EL (cell line): ENCODE measurements at regions not wholly inside any gene's neighbourhood (a gene's known extent, or its start where the extent isn't known, plus 50 kb on each side); places are given as distances from the start of the nearest gene placed in this dataset.
"Not testable (repeated sequence)": the region's sequence is repeated elsewhere in the genome, so short reads cannot be mapped to it uniquely, and the experiment has no call there.

ENCODE experiments used
- DNase-seq: peaks from one replicate; pipeline ENCODE4 v3.0.0-alpha.2; 2016

DNA sequence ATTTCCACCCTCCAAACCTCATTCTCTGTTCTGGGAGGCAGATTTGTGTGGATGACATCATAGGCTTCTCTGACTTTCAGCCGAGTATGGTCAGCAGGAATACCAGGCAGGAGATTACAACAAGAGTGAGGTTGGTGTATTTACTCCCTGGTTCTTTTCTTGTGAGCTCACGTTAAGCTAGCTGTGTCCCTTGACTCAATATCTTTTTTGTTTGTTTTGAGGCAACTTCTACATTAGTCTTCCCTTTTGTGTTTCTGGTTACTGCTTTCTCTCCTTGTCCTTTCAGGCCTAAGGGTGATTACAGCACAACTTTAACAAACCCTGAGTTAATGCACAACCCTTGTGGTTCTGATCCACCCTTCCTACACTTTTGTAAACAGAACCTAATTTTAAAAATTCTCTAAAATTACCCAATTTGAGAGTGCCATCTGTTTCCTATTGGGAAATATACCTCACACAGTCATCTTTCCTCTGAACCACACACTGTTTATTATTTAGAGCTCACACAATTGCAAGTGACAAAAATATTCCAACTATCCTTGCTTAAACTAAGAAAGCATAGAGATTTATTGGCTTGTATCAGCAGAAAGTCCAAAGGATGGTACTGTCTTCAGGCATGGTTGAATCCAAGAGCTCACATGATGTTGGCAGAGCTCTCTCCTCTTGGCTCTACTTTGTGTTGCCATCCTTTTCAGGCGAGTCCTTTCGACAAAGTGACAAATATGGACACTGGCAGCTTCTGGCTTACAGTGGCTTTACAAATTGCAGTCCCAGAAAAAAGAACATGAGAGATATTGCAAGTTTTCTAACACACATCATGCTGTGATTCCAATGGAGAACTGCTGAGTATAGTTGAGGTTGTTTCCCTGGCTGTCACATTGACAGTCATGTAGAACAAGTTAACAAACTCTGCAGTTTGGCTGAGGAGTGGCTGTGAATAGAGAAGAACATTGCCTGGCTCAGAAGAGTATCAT, 150.5 kb upstream of the DDIT4L start:
- no peak for DNase-seq

DNA sequence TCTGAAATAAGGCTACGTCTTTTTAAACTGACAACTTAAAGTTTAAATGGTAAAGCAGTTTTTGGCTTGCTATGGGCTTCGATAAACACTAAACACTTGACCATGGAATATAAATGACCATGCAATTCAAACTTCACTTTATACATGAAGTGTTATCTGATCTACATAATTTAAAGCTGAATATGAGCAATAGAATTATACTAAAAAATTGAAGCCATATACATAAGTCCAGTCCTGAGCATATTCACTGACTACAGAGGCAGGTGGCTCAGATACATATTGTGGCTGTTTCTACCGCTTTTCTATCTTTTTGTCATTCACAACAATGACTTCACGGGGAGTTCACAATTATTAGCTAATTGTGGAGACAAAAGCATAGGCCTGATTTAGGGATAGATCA, 149.6 kb upstream of the DDIT4L start:
- no peak for DNase-seq

DNA sequence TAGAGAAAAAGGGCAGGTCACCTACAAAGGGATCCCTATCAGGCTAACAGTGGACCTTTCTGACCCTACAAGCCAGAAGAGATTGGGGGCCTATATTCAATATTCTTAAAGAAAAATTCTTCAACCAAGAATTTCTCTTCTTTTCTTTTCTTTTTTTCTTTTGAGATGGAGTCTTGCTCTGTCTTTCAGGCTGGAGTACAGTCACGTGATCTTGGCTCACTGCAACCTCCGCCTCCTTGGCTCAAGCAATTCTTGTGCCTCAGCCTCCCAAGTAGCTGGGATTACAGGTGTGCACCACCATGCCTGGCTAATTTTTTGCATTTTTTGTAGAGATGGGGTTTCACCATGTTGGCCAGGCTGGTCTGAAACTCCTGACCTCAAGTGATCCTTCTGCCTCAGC, 143.2 kb upstream of the DDIT4L start:
- DNase-seq, result not testable (repeated sequence)

DNA sequence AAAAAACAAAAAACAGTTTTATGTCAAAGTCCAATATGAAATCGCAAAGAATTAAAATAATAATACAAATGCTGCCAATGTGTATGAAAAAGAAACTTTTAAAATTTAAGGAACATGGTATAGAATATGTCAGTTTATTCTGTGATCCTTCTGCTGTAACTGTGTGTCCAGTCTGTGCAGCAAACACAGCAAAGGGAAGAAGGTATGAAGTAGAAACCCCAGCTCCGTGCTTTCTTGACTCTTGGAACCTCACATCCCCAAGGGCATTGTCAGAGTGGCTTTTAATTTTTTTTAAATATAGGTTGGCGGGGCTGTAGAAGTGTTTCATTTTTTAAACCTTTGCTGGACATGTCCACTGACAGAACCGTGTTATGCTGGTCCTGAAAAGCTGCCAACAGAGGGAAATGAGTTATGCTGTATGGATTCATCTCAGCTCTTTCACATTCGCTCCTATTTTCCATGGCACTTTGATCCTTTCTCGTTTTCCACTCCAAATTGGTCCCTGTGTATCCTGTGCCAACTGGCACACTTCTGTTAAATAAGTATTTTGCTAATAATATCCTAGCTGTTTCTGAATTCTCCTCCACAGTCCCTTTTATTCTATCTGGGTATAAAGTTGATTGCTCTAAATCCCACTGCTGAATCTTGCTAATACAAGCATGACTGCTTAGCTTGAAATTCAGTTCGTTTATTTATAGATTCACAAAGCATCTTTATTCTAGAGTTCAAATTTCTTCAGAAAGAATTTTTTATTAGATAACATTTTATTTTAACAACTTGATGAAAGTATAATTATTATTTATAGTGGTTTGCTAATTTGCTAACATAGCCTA, 127.0 kb upstream of the DDIT4L start:
- DNase-seq, result no peak

DNA sequence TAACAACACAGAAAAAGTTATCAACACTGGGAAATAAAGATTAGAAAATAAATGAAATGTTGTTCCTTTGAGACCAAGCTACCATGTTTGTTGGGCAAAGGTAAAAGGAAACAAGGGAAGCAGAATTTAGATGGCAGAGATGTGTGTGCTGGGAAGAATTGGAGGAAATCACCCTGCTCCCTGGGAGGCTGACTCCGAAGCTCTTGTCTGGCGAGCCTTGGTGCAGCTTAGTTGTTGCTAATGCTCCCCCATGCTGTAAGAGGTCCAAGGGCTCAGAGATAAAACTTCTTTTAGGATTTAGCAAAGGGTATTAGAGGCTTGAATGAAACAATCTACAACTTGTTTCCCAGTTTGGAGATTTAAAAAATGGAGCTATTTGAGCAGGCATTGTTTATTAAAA, 123.8 kb upstream of the DDIT4L start:
- DNase-seq, result no peak

DNA sequence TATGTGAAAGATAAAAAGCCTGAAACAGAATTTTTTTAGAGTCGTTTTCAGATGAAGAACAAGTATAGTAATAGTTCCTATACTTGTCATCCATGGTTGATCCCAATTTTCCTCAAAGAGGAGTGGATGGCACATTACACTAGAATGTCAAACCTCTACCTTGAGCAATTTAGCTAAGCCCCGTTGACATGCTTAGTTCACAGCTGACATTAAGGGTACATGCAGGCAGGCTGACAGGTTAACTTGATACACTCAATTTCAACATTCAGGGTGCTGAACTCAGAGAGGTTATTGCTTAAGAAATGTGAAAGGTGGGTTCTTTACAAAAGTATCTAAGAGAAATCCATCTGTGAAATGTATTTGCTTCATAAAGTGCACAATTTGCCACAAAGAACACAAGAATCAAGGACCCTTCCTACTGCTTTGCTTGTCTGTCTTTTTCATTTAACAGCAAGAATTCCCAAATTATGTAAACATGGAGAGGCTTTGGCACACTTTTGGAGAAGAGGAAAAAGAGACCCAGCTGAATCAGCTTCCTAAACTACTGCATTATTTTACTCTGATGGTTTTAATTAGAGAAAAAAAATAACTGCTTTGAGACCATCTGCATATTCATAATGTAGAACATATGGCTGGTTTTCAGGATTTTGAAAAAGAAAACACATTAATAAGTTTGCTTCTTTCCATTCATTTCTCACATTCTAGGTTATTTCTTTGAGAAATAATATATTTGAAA, 122.5 kb upstream of the DDIT4L start:
- DNase-seq, result no peak

DNA sequence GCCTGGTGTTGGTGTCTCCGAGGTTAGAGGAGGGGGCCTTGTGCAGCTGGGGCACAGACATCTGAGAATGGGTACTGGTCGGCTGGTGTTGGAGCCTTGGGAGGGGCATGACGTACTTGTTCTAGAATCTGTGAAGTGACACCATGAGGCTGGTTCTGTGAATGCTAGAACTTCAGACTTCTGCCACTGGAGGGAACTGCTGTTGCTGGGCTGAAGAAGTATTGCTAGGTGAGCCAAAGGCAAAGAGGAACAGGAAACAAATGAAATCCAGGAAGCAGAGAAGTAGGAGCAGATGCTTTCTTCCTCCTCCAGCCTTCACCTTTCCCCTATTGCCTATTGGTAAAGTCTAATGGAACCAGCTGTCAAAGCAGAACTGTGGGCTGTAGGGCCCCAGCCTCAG, 120.9 kb upstream of the DDIT4L start:
- DNase-seq, result no peak

DNA sequence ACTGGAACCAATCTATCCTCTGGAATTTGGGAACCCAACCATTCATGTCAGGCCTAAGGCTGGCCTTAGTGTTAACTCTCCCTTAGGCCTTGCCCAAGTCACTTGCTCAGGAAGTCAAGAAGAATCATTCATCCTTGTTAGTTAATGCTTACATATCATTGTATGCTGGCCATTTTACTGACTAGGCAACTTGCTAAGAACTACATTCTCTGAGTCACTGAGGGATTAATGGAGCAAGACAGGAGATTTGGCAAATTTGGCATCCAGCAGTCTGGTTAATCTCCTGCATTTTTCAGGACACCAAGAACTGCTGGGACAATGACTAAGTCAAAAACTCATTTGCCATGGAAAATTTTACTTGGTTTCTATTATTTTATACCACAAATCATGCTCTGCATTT, 115.8 kb upstream of the DDIT4L start:
- no peak for DNase-seq

DNA sequence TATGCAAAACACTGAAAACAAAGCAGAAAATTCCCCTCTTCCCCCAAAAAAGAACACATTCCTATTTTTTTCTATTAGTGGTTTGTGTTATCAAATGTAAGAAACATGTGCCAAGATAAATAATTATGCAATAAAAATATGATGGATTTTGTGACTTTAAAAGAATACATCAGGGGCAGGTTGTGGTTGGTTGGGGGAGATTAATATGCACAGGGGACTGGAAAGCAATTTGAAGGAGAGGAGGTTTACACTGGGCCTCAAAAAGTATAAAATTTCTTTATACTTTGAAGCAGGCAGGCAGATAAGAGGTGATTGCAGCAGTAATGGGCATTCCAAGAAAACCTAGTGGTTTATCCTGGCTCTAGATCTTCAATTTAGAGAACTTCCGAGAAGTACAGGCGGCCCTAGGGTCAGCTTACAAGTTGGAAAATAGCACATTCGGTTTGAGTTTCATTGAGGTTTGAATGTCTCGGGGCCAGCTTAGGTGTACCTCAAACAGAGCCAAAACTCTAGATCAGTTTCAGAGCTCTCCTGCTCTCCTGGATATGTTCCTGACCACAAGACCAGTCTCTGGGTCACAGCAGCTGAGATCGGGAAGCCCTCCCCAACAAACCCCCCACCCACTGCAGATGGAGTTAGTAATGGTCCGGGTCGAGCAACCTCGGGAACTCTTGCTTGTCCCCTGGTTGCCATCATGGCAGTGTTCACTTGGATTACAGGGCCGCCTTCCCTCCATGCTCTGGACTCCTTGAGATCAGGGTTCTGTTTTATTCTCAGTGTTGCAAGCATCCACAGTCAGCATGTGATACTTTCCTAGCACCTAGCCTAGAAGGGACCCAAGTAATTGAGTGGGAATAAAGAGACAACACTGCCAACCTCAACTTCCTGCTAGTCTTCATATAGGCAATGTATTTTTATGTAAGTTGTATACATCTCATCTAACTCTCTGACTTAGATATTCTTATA, 112.1 kb upstream of the DDIT4L start:
- DNase-seq, result no peak

GRCh38 chr4:100299046-100299840, 109.0 kb upstream of the DDIT4L start:
- peak; percentile 80 for DNase-seq

DNA sequence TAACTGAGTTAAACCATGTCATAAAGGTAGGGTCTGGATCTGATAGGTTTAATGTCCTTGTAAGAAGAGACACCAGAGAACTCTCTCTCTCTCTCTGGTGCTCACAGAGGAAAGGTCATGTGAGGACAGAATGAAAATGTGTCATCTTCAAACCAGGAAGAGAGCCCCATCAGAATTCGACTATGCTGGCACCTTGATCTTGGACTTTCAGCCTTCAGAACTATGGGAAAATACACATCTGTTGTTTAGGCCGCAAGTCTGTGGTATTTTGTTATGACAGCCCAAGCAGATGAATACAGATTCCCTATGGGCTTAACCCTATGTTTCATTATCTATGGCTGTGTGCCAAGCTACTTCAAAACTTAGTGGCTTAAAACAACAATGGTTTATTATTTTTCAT, 105.5 kb upstream of the DDIT4L start:
- peak; percentile 35 for DNase-seq

GRCh38 chr4:100294356-100294755, 104.1 kb upstream of the DDIT4L start:
- no peak for DNase-seq

GRCh38 chr4:100290585-100290984, 100.3 kb upstream of the DDIT4L start:
- DNase-seq, result peak; percentile 46

DNA sequence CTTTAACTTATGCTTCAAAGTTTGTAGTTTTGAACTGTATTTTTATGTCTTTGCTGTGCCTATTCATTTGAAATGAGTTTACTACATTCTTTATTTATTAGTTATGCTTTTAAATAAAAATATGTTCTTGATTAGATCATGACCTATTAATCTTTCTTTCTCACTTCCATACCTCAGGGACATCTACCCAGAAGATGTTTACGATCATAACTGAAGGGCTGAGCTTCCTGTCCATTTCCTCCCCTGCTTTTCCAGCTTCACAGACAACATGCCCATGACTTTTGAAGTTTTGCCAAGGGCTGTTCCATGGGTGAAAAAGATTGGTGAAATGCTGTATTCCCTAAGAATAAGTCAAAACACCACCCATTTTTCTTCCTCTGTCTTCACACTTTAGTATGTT, 99.7 kb upstream of the DDIT4L start:
- peak; percentile 43 for DNase-seq

DNA sequence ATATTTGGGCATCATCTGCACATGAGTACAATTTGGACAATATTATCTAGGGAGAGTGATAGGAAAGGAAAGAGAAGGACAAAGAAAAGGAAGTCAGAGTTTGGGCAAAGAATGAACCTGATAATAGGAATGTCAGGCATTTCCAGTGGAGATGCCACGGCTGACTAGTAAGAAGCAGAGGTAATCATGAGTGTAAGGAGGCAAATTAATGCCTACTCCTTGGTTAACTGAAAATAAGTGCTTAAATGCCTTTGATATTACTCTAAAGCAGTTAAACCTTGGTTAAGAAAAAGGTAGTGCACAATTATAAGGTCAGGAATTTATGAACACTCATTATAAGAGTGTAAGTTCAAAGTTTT, 99.2 kb upstream of the DDIT4L start:
- peak; percentile 59 for DNase-seq

GRCh38 chr4:100288811-100289529, 98.7 kb upstream of the DDIT4L start:
- peak; percentile 39 for DNase-seq

- DNase-seq, result peak; percentile 59
These were observed 97.9 kb upstream of the DDIT4L start for GRCh38 chr4:100288161-100288560.

DNA sequence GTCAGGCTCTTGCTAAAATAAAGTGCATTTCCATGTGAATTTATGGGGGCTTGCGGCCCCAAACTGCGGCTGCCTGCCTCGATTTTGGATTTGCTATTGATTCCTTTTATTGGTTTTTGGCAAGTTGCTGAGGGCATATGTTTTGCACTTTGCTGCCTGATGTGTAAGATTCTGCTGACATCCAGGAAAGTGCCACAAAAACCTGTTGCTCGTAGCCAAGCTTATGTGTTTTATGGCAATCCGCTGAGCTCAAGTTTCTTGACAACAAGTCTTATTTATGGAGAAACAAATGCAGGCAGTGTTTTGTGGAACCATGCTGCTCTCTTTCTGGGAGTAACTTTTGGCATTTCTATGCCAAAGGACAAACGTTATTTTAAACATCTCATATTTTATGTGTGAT, 97.3 kb upstream of the DDIT4L start:
- no peak for DNase-seq

- DNase-seq, result no peak
These were observed 96.4 kb upstream of the DDIT4L start for GRCh38 chr4:100286636-100287035.

DNA sequence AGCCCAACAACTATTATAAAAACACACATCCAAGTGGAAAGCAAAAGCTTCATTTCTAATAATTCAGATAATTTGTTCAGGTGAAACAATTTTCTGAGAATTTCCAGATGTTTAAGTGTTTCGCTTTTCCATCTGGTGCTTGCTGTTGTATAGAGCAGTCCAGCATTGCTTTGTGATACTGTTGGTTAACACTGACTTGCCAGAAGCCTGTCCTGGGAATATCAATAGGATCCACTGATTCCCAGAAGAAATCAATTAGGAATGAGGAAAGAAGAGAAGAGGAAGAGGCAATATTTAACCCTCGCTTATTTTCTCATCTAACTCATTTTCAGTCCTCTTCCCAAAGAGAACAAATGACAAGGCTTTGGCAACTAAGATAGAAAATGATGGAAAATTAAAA, 94.9 kb upstream of the DDIT4L start:
- DNase-seq, result no peak
